Adrenal gland (tissue), 5 donors: ENCODE measurements at regions not wholly inside any gene's neighbourhood (a gene's known extent, or its start where the extent isn't known, plus 50 kb on each side); places are given as distances from the start of the nearest gene placed in this dataset.

Experiments used
- CTCF ChIP-seq, 6 experiments: fragments of 450-650 bp in 4 of 6; fragments of 200-600 bp in 2 of 6; sonication (generic) in 1 of 6; IDR thresholded peaks; 1 replicate in 5 of 6; 2 replicates in 1 of 6; pipeline versions ENCODE4 v1.5.1 to v1.8.0; 2016 to 2021; ENCODE audit warnings: antibody characterized with exemption in 6 of 6, mild to moderate bottlenecking in 2 of 6, moderate library complexity in 1 of 6
- POLR2A ChIP-seq, 2 donors: fragments of 450-650 bp; IDR thresholded peaks; one replicate each; pipeline ENCODE4 v1.6.1; 2017; ENCODE audit warnings: antibody characterized with exemption in 2 of 2, mild to moderate bottlenecking in 2 of 2, moderate library complexity in 1 of 2
- donor health status: DM: no; HTN: no; CAD: no.

GRCh38 chr21:31566611-31567010 lies 92.9 kb upstream of the SOD1 start:
- TF ChIP-seq CTCF (IDR thresholded peaks at IDR 0.05) (no peak), POLR2A (IDR thresholded peaks at IDR 0.05) (no peak)
